ENCODE measurements at regions not wholly inside any gene's neighbourhood (a gene's known extent, or its start where the extent isn't known, plus 50 kb on each side); places are given as distances from the start of the nearest gene placed in this dataset.

DNA sequence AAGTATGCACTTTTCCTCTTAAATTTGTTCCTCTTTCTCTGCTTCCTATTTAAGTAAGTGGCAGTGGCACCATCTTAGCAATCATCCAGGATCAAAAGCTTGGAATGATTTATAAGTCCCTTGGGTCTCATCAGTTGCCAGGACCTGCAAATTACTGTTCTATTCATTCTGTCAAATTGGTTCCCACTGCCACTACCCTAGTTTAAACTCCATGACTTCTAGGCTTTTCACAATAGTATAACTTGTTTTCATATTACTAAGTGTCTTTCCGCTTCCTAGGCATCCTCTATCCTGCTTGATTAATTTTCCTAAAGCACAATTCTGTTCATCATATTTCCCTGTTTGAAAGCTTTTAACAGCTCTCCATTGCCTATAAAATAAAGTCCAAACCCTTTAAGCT lies 363.9 kb upstream of the MEF2C start:
- no peak for DNase-seq
- Histone ChIP-seq H3K27me3 (ENCODE audit: control insufficient read depth, insufficient read depth, low read length) (no peaks in the 10 kb centered on the region), H3K4me3 (ENCODE audit: insufficient read depth, low read depth, low read length) (no peak overlapping the region), H3K36me3 (replicated peaks; ENCODE audit: control insufficient read depth, insufficient read depth, low read length) (no peaks in the 10 kb centered on the region)

DNA sequence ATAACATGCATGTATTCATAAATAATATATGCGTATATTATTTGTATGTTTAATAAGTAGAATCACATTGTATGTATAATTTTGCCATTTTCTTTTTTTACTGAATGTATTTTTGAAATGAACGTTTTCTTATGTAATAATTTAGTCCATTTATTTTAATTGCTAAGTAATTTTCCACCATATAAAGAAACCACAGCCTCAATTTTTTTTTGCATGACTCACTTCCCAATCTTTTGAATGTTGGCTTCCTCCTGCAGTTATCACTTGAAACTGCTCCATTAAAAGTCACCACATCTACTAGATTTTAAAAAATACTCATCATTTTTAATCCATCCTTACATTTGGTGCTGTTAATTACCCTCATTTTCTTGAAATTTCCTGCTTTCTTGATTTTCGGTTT lies 363.3 kb upstream of the MEF2C start:
- DNase-seq: no peak
- no peak overlapping the region for H3K4me3 ChIP-seq (ENCODE audit: insufficient read depth, low read depth, low read length)
- H3K27me3 ChIP-seq (ENCODE audit: control insufficient read depth, insufficient read depth, low read length): no peaks in the 10 kb centered on the region
- H3K36me3 ChIP-seq (replicated peaks; ENCODE audit: control insufficient read depth, insufficient read depth, low read length): no peaks in the 10 kb centered on the region

DNA sequence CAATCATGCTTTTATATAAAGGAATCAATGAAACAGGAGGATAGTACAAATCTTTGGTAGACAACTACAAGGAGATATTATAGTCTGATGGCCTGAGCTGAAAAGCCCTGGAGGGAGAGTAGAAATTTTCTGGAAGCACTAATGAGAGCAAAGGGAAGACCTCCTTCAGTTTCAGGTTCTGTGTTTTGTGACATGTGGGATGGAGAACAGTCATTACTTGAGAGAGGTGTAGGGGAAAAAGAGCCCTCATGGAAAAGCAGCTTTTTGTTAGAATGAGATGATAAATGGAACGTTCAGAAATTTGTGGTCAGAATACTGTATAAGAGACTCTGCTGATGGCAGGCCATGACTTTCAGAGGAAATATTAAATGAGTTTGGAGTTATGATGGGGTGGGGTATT lies 360.6 kb upstream of the MEF2C start:
- no peak for DNase-seq
- H3K36me3 ChIP-seq (replicated peaks; ENCODE audit: control insufficient read depth, insufficient read depth, low read length): no peaks in the 10 kb centered on the region

DNA sequence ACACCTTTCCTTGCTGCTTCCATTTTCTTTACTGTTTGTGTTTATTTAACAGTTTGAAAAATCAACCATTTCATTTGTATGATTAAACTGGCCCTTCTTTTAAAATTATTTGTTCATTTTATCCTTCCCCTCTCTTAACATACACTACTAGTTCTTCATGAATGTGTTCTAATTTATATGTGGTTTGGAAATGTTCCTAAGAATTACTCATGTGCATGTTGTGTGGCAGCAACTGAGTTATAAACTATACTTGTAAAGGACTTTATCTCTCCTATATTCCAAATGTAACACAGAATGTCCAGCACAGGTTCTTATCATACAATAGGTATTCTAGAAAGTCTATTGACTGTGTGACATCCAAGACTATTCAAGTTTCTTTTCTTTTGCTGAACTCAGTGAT lies 358.2 kb upstream of the MEF2C start:
- no peaks in the 10 kb centered on the region for H3K27me3 ChIP-seq (ENCODE audit: control insufficient read depth, insufficient read depth, low read length)
- H3K4me3 ChIP-seq (ENCODE audit: insufficient read depth, low read depth, low read length): no peak overlapping the region
- DNase-seq: no peak
- no peaks in the 10 kb centered on the region for H3K36me3 ChIP-seq (replicated peaks; ENCODE audit: control insufficient read depth, insufficient read depth, low read length)

More for the DNA sequence above, 360.6 kb upstream of the MEF2C start:
- Histone ChIP-seq H3K4me3 (ENCODE audit: insufficient read depth, low read depth, low read length) (no peak overlapping the region), H3K27me3 (ENCODE audit: control insufficient read depth, insufficient read depth, low read length) (no peaks in the 10 kb centered on the region)

DNA sequence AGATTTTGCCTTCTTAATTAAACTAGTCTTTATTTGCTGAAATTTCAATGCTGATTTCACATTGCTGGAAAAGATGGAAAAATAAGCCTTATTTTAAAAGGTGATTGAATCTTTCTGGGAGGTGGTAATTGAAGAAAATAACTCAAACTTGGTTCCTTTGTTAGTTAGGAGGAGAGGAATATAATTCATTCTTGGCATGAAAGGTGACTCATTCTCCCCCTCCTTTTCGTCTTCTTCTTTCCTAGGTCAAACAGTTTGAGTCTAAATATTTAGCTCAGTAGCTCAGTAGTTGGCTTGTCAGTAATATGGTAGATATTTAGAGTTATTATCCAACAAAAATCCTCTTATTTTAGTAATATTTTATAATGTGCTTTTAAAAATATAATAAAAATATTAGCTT lies 353.9 kb upstream of the MEF2C start:
- no peaks in the 10 kb centered on the region for H3K36me3 ChIP-seq (replicated peaks; ENCODE audit: control insufficient read depth, insufficient read depth, low read length)
- no peaks in the 10 kb centered on the region for H3K27me3 ChIP-seq (ENCODE audit: control insufficient read depth, insufficient read depth, low read length)
- no peak for DNase-seq
- H3K4me3 ChIP-seq (ENCODE audit: insufficient read depth, low read depth, low read length): no peak overlapping the region

DNA sequence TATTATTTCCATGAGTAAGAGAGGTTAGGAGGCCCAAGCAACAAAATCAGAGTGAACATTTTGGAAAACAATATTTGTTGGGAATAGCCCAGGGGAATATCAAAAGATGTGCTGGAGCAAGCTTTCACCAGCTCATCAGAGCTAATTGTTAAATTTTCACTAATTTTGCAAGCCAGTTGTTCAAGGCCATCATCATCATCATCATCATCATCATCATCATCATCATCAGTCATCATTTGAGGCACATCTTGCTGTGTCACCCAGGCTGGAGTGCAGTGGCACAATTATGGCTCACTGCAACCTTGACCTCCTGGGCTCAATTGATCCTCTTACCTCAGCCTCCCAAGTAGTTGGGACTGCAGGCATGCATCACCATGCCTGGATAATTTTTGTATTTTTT lies 350.5 kb upstream of the MEF2C start:
- no peaks in the 10 kb centered on the region for H3K27me3 ChIP-seq (ENCODE audit: control insufficient read depth, insufficient read depth, low read length)
- DNase-seq: no peak
- no peaks in the 10 kb centered on the region for H3K36me3 ChIP-seq (replicated peaks; ENCODE audit: control insufficient read depth, insufficient read depth, low read length)
- H3K4me3 ChIP-seq (ENCODE audit: insufficient read depth, low read depth, low read length): no peak overlapping the region

DNA sequence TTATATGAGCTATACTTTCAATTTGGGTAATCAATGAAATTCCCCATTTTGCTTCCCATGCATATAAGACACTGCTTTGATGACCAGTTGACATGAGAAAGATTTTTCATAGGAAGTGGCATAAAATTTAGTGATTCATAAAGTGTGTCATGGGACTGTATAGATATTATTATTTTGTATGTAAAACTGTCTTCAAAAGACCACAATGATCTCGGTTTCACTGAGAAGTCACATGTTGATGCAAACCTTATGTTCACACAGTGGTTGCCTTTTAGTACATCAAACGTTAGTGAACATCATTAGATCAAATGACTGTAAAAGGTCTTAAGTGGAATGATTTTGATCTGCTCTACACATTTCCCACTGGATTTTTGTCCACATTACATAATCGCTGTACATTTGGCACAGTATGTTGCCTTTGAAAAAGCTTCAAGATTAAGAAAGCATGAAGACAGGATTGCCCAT lies 349.2 kb upstream of the MEF2C start:
- Histone ChIP-seq H3K36me3 (replicated peaks; ENCODE audit: control insufficient read depth, insufficient read depth, low read length) (no peaks in the 10 kb centered on the region), H3K27me3 (ENCODE audit: control insufficient read depth, insufficient read depth, low read length) (no peaks in the 10 kb centered on the region), H3K4me3 (ENCODE audit: insufficient read depth, low read depth, low read length) (no peak overlapping the region)
- DNase-seq: no peak

DNA sequence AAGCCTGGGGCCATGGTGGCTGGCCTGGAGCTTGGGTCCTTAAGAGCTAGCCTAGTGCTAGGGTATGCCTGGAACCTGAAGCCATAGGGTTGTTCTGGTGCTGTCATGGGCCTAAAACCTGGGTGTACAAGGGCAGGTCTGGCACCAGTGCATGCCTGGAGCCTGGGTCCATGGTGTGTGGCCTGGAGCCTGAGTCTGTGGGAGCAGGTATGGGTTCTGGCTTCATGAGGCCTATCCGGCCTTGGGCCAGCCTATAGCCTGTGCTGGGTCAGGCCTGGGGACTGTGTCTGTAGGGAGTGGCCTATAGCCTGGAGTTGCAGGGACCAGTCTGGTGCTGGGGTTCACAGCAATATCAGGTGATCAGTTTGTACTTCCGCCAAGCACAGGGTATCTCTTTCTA lies 347.2 kb upstream of the MEF2C start:
- no peaks in the 10 kb centered on the region for H3K27me3 ChIP-seq (ENCODE audit: control insufficient read depth, insufficient read depth, low read length)
- H3K36me3 ChIP-seq (replicated peaks; ENCODE audit: control insufficient read depth, insufficient read depth, low read length): no peaks in the 10 kb centered on the region
- no peak for DNase-seq
- H3K4me3 ChIP-seq (ENCODE audit: insufficient read depth, low read depth, low read length): no peak overlapping the region

DNA sequence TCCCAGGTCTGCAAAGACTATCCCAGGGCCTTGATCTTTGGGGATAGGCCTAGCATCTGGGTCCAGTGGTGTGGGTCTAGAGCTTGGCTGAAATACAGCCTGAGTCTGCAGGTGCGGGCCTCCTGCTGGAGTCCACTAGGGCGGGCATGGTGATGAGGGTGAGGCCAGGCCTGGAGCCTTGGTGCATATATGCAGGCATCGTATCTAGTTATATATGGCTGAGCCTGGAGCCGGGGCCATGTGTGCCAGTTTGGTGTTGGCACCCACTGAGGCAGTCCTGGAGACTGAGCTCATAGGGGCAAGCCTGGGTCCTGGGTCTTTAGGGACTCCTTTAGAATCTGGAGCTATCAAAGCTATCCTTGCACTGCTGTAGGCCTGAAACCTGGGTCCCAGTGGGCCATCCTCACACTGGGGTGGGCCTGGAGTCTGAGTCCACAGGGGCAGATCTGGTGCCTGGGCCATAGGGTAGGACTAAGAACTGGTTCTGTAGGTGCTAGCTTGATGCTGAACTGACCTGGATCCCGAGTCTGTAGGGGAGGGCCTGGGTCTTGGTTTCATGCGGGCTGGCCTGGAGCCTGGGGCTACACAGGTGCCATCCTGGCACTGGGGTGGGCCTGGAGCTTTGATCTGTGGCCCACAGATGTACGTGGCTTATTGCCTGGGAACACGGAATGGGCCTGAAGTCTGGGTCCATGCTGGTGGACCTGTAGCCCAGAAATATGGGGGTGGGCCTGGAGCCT lies 346.5 kb upstream of the MEF2C start:
- no peak overlapping the region for H3K4me3 ChIP-seq (ENCODE audit: insufficient read depth, low read depth, low read length)
- DNase-seq: no peak
- H3K36me3 ChIP-seq (replicated peaks; ENCODE audit: control insufficient read depth, insufficient read depth, low read length): no peaks in the 10 kb centered on the region
- no peaks in the 10 kb centered on the region for H3K27me3 ChIP-seq (ENCODE audit: control insufficient read depth, insufficient read depth, low read length)

DNA sequence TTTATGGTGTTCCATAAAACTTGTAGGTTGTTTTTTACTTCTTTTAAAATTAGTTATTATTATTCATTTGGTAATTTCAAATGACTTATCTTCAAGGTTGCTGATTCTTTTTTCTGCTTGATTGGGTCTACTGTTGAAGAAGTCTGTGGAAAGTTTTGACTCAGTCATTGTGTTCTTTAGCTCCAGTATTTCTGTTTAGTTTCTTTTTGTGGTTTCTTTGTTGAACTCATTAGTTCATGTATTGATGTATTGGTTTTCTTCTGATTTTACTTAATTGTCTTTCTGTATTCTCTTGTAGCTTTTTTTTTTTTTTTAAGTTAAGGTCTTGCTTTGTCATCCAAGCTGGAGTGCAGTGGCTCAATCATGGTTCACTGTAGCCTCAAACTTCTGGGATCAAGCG lies 345.4 kb upstream of the MEF2C start:
- H3K36me3 ChIP-seq (replicated peaks; ENCODE audit: control insufficient read depth, insufficient read depth, low read length): no peaks in the 10 kb centered on the region
- DNase-seq: no peak
- H3K27me3 ChIP-seq (ENCODE audit: control insufficient read depth, insufficient read depth, low read length): no peaks in the 10 kb centered on the region
- H3K4me3 ChIP-seq (ENCODE audit: insufficient read depth, low read depth, low read length): no peak overlapping the region

DNA sequence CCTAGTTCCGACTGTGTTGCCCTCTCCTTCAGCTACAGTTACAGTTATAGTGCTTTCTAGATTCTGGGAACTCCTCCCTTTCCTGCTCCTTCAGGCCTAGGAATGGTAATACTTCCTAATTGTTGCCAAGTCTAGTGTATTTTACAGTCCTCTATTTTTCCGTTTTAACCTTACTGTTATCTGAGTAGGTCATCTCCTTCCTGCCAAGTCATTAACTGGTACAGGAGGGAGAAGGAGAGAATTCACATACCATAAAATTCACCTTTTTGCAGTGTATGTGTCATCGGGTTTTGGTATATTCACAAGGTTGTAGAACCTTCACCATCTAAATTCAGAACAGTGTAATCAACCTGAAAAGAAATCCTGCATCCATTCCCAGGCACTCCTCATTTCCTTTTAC lies 335.4 kb upstream of the MEF2C start:
- no peak for DNase-seq
- H3K4me3 ChIP-seq (ENCODE audit: insufficient read depth, low read depth, low read length): no peak overlapping the region
- H3K36me3 ChIP-seq (replicated peaks; ENCODE audit: control insufficient read depth, insufficient read depth, low read length): no peaks in the 10 kb centered on the region
- no peaks in the 10 kb centered on the region for H3K27me3 ChIP-seq (ENCODE audit: control insufficient read depth, insufficient read depth, low read length)

DNA sequence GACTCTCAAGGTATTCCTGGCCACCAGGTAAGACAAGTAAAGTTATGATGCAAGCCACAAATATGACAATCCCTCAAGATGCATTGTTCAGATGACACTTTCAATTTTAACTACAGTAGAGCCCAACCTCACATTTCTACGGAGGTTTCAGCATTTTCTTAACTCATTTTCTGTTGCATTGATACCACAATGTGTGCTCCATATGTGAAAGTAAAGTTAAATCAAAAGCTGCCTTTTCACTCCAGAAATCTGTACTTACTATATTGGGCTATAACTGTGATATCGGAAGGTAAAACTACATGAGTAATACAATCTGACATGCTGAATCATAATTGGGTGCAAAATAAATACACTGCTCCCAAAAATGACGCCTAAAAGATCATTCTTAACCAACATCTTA lies 333.6 kb upstream of the MEF2C start:
- DNase-seq: no peak
- Histone ChIP-seq H3K36me3 (replicated peaks; ENCODE audit: control insufficient read depth, insufficient read depth, low read length) (no peaks in the 10 kb centered on the region), H3K27me3 (ENCODE audit: control insufficient read depth, insufficient read depth, low read length) (no peaks in the 10 kb centered on the region), H3K4me3 (ENCODE audit: insufficient read depth, low read depth, low read length) (no peak overlapping the region)

DNA sequence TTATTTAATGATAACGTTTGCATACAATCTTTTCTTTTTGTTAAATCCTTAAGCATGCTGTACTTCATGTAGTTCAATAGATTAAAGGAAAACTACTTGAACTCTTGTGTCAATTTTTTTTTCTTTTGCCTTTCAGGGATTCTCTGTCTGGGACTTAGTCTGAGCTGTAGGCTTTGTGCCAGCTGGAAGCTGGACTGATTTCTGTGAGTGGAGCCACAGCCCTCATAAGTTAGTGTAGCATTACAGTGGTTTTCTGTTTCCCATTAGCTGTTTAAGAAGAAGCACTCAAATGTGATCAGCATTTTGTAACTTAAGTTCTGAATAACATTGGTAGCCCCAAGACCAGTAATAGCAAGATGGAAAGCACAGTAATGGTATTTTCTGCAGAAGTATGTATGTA lies 330.6 kb upstream of the MEF2C start:
- H3K36me3 ChIP-seq (replicated peaks; ENCODE audit: control insufficient read depth, insufficient read depth, low read length): no peaks in the 10 kb centered on the region

DNA sequence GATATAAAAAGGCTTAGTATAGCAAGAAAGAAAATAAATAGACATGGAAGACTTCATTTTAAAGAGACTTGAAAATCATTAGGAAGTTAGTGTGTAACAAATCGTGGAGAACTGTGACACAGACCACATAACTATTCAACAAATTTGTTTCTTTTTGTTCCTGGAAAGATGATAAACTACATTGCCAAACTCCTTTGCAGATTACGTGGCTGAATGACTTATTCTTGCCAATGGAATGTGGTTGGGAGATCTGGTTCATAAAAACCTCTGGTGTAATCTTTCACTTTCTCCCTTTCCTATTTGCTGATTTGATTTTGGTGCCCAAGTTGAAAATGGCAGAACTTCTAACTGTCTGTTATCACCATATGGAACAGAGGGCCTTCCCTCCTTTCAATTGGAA lies 328.9 kb upstream of the MEF2C start:
- H3K4me3 ChIP-seq (ENCODE audit: insufficient read depth, low read depth, low read length): no peak overlapping the region
- no peak for DNase-seq
- no peaks in the 10 kb centered on the region for H3K36me3 ChIP-seq (replicated peaks; ENCODE audit: control insufficient read depth, insufficient read depth, low read length)
- no peaks in the 10 kb centered on the region for H3K27me3 ChIP-seq (ENCODE audit: control insufficient read depth, insufficient read depth, low read length)

More for the DNA sequence above, 330.6 kb upstream of the MEF2C start:
- Histone ChIP-seq H3K4me3 (ENCODE audit: insufficient read depth, low read depth, low read length) (no peak overlapping the region), H3K27me3 (ENCODE audit: control insufficient read depth, insufficient read depth, low read length) (no peaks in the 10 kb centered on the region)
- no peak for DNase-seq

DNA sequence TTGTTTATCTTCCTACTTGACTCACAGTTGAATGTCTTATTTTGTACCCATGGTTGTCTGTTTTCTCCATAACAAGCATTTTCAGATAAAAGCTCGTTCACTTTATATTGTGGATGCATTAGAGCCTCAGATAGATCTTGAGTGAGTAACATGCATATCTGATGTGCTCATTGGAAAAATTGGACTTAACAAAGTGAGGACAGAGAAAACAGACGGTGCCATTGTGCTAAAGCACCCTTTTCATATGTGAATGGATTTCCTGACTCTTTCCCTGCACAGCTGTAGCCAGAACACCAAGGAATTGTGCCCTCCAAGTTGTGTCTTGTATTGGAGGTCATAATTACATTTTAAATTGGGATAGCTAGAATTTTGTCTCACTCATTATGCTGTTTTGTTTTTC lies 325.8 kb upstream of the MEF2C start:
- no peak overlapping the region for H3K4me3 ChIP-seq (ENCODE audit: insufficient read depth, low read depth, low read length)
- no peaks in the 10 kb centered on the region for H3K27me3 ChIP-seq (ENCODE audit: control insufficient read depth, insufficient read depth, low read length)
- H3K36me3 ChIP-seq (replicated peaks; ENCODE audit: control insufficient read depth, insufficient read depth, low read length): no peaks in the 10 kb centered on the region
- no peak for DNase-seq

DNA sequence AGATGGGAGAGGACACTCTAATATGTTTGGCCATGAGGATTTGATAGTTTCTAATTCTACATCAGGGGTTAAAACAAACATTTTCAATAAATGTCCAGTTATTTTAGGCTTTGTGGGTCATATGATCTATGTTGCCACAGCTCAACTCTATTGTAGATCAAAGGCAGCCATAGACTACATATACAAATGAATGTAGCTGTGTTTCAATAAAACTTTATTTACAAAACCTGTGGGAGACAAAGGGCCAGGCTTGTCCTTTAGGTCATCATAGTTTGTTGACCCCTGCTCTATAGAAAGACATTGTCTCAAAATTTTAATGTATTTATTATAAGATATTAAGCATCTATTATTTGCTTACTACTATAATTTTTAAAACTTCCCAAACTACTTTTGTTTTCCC lies 325.4 kb upstream of the MEF2C start:
- Histone ChIP-seq H3K4me3 (ENCODE audit: insufficient read depth, low read depth, low read length) (no peak overlapping the region), H3K36me3 (replicated peaks; ENCODE audit: control insufficient read depth, insufficient read depth, low read length) (no peaks in the 10 kb centered on the region), H3K27me3 (ENCODE audit: control insufficient read depth, insufficient read depth, low read length) (no peaks in the 10 kb centered on the region)
- no peak for DNase-seq
